GM18520 (cell line): ENCODE measurements at regions not wholly inside any gene's neighbourhood (a gene's known extent, or its start where the extent isn't known, plus 50 kb on each side); places are given as distances from the start of the nearest gene placed in this dataset.
"Not testable (repeated sequence)": the region's sequence is repeated elsewhere in the genome, so short reads cannot be mapped to it uniquely, and the experiment has no call there.

Experiments used
- ATAC-seq: cut with Tn5 transposase; IDR thresholded peaks from one replicate; pipeline ENCODE4 v1.9.1; 2021; ENCODE audit not compliant: unreplicated experiment

GRCh38 chr2:144748443-144748842 is 228.5 kb upstream of the ZEB2 start:
- no peak for ATAC-seq

- no peak for ATAC-seq
Observed at GRCh38 chr2:144747571-144747970, 227.7 kb upstream of the ZEB2 start.

- ATAC-seq = no peak
Observed at GRCh38 chr2:144745424-144745823, 225.5 kb upstream of the ZEB2 start.

GRCh38 chr2:144738749-144739148 is 218.8 kb upstream of the ZEB2 start:
- no peak for ATAC-seq

GRCh38 chr2:144730711-144731110 is 210.8 kb upstream of the ZEB2 start:
- ATAC-seq = no peak

GRCh38 chr2:144724460-144724859 is 204.5 kb upstream of the ZEB2 start:
- not testable (repeated sequence) for ATAC-seq

- ATAC-seq = no peak
Observed at GRCh38 chr2:144718376-144718775, 198.5 kb upstream of the ZEB2 start.

GRCh38 chr2:144715992-144716391 is 196.1 kb upstream of the ZEB2 start:
- no peak for ATAC-seq

- ATAC-seq = no peak
Observed at GRCh38 chr2:144713410-144713809, 193.5 kb upstream of the ZEB2 start.

- ATAC-seq = no peak
Observed at GRCh38 chr2:144712550-144712940, 192.6 kb upstream of the ZEB2 start.

- ATAC-seq = no peak
Observed at GRCh38 chr2:144711630-144712549, 192.0 kb upstream of the ZEB2 start.

- ATAC-seq = no peak
Observed at GRCh38 chr2:144711084-144711483, 191.2 kb upstream of the ZEB2 start.

- ATAC-seq = no peak
Observed at GRCh38 chr2:144708626-144709025, 188.7 kb upstream of the ZEB2 start.

- ATAC-seq = no peak
Observed at GRCh38 chr2:144707736-144708326, 187.9 kb upstream of the ZEB2 start.

- ATAC-seq = no peak
Observed at GRCh38 chr2:144706647-144707046, 186.7 kb upstream of the ZEB2 start.

GRCh38 chr2:144705328-144706245 is 185.7 kb upstream of the ZEB2 start:
- ATAC-seq = no peak

- ATAC-seq = no peak
Observed at GRCh38 chr2:144704709-144705095, 184.8 kb upstream of the ZEB2 start.

GRCh38 chr2:144703852-144704708 is 184.2 kb upstream of the ZEB2 start:
- ATAC-seq = no peak

GRCh38 chr2:144702051-144702450 is 182.1 kb upstream of the ZEB2 start:
- ATAC-seq = no peak

GRCh38 chr2:144701259-144701658 is 181.3 kb upstream of the ZEB2 start:
- ATAC-seq = no peak
